GM12873 (cell line): ENCODE measurements at regions not wholly inside any gene's neighbourhood (a gene's known extent, or its start where the extent isn't known, plus 50 kb on each side); places are given as distances from the start of the nearest gene placed in this dataset.

Experiments used
- TF ChIP-seq, protein P1 (sequence below): IDR thresholded peaks from 2 replicates; pipeline ENCODE4 v1.5.1; 2012; ENCODE audit warnings: low read depth, mild to moderate bottlenecking, moderate library complexity, low read length, control low read depth; ENCODE audit not compliant: insufficient read depth; ENCODE audit errors: missing control alignments

DNA sequence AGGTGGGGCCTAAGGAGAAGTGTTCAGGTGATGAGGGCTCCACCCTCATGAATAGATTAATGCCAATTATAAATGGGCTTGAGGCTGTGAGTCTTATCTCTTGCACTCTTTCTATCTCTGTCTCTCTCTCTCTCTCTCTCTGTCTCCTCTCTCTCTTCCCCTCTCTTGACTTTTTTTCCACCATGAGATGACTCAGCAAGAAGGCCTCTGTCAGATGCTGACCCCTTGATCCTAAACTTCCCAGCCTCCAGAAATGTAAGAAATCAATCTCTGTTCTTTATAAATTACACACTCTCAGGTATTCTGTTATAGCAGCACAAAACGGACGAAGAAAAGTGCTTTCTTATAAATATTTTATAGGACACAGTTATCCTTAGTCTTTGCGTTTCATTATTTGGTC lies 184.9 kb upstream of the PCDH7 start:
- TF ChIP-seq, protein P1, sequence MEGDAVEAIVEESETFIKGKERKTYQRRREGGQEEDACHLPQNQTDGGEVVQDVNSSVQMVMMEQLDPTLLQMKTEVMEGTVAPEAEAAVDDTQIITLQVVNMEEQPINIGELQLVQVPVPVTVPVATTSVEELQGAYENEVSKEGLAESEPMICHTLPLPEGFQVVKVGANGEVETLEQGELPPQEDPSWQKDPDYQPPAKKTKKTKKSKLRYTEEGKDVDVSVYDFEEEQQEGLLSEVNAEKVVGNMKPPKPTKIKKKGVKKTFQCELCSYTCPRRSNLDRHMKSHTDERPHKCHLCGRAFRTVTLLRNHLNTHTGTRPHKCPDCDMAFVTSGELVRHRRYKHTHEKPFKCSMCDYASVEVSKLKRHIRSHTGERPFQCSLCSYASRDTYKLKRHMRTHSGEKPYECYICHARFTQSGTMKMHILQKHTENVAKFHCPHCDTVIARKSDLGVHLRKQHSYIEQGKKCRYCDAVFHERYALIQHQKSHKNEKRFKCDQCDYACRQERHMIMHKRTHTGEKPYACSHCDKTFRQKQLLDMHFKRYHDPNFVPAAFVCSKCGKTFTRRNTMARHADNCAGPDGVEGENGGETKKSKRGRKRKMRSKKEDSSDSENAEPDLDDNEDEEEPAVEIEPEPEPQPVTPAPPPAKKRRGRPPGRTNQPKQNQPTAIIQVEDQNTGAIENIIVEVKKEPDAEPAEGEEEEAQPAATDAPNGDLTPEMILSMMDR, result no peak

DNA sequence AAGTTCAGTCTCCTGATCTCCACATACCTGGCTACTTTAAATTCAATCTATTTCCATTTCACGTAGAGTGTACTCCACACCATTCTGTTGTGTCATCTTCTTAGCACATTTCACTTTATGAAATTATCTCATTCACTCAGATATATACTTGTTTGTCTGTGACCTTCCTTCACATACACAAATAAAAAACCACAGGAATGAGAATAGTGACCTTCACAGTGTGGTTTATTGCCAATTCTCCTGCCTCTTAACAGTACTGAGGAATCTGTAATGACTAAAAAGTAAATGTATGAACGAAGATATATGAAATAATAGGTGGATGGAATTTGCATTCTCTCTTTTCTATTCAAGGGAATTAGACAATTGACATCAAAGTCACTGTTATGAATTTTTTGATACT lies 183.9 kb upstream of the PCDH7 start:
- TF ChIP-seq, protein P1, result no peak

DNA sequence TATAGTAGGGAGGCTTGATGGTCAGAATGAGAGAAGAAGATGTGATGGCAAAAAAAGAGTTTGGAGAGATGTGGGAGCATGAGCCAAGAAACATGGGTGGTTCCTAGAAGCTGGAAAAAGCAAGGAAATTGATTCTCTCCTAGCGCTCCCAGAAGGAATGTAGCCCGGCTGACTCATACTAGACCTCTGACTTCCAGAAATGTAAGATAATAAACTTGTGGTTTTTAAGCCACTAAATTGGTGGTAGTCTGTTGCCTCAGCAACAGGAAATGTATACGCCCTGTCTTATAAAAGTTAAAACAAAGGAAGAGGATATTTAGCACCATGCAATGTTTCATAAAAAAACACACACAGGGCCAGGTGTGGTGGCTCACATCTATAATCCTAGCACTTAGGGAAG lies 182.7 kb upstream of the PCDH7 start:
- TF ChIP-seq, protein P1, result no peak

DNA sequence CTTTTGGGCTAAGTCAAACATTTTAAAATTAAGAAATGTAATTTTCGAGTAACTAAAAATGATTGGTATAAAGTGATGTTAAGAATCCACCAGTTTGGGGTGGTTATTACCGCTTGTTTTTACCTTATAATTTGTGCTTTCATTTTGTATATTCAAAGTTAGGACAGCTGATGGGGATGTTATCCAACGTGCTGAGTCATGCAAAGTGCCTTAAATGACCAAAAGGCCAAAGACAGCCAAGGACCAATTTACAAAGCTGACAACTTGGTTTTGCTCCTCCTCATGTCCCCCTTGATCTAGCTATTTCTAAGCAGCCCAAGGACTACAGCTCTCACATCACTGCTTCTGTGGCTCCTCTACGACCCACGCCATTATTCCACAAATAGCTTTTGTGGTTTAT lies 181.4 kb upstream of the PCDH7 start:
- TF ChIP-seq, protein P1, result no peak

DNA sequence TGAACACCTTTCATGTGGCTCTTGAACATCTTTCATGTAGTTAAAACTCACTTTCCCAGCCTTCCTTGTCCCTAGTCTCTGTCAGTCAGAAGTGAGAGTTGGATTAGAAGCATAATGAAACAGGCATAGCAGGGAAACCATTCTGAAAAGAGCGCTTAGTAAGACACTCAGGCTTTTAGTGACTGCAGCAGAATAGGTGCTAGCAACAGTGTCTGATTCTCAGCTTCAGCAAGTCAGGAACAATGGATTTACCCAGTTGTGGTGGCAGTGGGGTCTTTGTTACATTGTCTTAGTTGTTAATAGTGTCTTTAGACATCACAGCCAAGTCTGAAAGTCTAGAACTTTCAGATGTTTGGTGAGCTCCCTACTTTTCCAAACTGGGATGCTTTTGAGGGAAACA lies 177.1 kb upstream of the PCDH7 start:
- TF ChIP-seq, protein P1, result no peak

DNA sequence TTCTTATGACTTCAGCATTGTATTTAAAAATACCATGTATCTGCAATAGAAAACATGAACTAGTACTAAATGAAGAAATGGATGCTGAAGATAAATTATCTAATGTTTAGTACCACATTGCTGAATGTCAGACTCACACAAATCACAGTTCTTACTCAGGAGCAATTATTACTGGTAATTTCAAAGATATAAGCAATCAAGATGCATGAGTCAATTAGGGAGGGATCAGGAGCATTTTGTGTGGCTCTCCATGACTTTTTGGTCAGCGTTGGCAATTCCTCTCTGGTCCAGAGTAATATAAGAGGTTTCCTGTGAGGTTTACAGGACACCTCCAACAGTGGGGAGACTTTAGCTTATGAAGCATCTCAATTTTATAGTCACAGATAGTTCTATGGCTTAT lies 167.0 kb upstream of the PCDH7 start:
- TF ChIP-seq, protein P1, result no peak

DNA sequence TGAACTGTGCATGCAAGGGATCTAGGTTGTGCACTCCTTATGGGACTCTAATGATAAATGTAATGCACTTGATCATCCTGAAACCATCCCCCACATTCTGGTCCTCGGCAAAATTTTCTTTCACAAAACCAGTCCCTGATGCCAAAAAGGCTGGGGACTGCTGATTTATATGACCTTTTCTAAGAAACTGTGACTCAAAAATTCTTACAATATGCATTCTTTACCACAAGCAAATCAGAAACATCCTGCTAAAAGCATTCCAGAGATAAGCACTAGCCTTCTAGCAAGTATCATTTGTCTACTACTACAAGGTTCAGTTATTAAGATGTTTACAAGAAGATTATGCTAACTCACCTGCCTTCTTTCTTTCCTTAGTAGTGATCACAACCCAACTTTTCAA lies 166.5 kb upstream of the PCDH7 start:
- TF ChIP-seq, protein P1, result no peak
